Frontal cortex (tissue), 3 donors: ENCODE measurements at regions not wholly inside any gene's neighbourhood (a gene's known extent, or its start where the extent isn't known, plus 50 kb on each side); places are given as distances from the start of the nearest gene placed in this dataset.
"Not testable (repeated sequence)": the region's sequence is repeated elsewhere in the genome, so short reads cannot be mapped to it uniquely, and the experiment has no call there.

Experiments used
- DNase-seq, 2 donors: peaks; one replicate each; pipeline ENCODE4 v3.0.0; 2012; ENCODE audit warnings: low spot score in 2 of 2
- FAIRE-seq: peaks from 2 replicates; lab custom pipeline; 2012; peaks lifted over from hg19 to GRCh38; lab: Jason Lieb, UNC
- donor health status: control.
- donor health status: control.
- donor health status: control.

- FAIRE-seq (no peak), DNase-seq (no peak)
Measured at GRCh38 chr5:60490597-60491166, 209.3 kb downstream of the DEPDC1B start.

- FAIRE-seq (no peak), DNase-seq (no peak)
Measured at GRCh38 chr5:60489856-60490255, 210.1 kb downstream of the DEPDC1B start.

GRCh38 chr5:60489377-60489776 lies 210.6 kb downstream of the DEPDC1B start:
- FAIRE-seq (no peak), DNase-seq (no peak)

GRCh38 chr5:60488466-60489130 lies 211.4 kb downstream of the DEPDC1B start:
- FAIRE-seq: no peak
- DNase-seq: no peak

DNA sequence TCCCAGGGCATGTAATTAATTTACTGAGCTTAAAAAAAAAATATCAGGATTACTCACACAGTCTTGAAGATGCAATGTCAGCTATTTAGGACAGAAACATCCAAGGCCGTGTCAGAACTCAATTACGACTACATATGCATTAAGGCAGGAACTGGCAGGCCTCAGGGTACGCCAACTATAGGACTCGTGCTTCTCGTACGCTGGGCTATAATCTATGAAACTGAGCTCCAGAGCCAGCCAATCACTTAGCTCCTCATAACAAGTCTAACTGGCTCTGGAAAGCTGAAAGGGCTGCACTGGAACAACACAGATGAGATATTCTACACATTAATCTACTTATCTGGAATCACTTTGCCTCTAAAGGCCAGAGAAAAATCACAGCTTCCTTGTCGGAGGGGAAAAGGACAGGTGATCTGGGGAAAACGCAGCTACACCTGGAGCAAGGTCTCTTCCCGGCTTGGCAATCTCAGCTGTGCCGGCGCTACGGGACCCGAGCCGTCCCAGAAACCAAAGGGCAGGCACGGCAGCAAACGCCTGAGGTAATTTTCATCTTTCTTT lies 212.0 kb downstream of the DEPDC1B start:
- no peak for DNase-seq
- no peak for FAIRE-seq

DNA sequence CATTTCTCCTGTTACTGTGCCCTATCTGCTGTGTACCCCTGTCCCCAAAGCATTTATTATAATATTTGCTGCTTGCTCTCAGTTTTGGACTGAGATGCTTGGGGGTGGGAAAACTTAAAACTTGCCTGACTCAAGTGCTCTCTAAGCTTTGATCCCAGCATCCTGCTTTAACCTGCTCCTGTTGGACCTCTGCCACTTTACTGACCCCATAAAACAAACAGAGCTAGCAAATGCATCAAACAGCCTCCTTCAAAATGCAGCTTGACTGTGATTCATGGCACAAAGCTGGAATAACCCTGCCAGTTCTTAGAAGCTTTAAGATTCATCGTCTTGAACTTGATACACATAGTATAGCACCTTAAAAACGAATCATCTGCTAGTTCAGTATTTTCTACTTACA lies 212.5 kb downstream of the DEPDC1B start:
- DNase-seq: no peak
- FAIRE-seq: no peak

DNA sequence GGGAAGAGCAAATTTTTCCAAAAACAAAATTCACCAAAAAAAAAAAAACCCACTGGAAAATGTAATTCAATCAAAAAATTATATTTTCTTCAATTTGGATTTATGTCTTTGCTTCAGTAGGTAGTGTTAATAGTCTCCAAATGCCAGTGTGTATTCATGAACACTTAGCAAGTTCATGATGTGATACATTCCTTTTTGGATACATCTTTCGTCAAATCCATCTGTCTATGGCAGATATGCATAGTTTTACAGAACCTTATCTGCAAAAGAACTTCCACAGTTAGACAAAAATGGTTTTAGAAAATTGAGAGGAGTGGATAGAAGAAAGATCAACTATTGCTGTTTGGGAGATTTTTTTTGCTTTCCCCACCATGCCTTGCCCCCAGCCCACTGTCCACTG lies 214.6 kb downstream of the DEPDC1B start:
- DNase-seq: no peak
- no peak for FAIRE-seq

DNA sequence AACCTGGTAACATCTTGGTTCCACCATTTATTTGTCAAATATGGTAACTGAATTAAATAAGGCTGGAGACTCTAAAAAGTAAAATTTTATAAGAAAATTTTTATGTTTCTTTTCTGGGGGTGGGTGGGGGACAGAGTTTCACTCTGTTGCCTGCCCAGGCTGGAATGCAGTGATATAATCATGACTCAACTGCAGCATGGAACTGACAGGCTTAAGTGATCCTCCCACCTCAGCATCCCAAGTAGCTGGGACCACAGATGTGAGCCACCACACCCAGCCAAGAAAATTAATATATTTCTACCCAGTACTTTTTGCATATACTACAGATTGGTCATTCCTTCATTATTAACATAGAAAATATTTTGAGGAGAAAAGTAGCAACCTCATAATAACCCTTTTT lies 216.9 kb downstream of the DEPDC1B start:
- DNase-seq (no peak), FAIRE-seq (no peak)

DNA sequence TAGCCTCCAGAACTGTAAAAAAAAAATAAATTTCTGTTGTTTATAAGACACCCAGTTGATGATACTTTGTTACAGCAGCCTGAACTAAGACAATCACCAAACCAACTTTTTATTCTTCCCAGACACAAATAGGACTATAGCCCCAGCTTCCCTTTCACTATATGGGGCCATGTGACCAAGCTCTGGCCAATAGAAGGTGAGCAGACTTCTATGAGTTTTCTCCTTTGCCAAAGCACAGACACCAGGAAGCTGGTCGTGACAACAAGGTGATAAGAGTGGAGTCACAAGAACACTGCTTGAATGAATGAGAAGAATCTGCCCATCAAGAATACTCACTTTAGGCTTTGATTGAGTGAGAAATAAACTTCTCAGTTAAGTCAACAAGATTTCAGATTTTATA lies 217.7 kb downstream of the DEPDC1B start:
- DNase-seq (no peak), FAIRE-seq (no peak)

DNA sequence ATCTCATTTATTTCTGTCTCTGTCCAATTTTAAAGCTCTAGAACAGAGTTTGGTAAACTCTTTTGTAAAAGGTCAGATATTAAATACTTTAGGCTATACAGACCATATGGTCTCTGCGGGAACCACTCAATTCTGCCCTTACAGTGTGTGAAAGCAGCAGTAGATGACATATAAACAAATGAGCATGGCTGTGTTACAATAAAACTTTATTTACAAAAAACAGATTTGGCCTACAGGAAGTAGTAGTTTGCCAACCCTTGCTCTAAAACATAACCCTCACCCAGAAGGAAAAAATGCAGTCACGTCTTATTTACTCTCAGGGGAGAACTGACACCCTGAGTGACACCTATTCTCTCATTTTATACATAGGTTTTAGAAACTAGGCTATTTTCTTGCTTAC lies 220.4 kb downstream of the DEPDC1B start:
- no peak for DNase-seq
- FAIRE-seq: no peak

DNA sequence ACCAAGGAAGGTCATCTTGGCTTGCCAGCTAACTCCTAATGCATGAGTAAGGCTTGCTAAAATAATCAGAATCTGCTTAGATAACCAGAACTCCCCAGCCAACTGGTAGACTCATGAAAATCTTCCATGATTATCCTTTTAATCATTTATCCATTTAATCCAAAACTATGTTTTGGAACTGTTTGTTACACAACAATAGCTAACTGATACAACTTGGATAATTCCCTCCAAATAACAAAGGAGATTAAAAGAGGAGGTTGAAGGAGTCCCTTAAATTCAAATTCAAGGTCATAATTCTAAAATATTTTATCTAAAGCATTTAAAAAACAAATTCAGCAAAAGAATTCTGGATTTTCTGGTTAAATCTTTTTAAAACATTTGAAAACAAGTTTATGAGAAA lies 222.1 kb downstream of the DEPDC1B start:
- no peak for DNase-seq
- FAIRE-seq: no peak

GRCh38 chr5:60473654-60474053 lies 226.3 kb downstream of the DEPDC1B start:
- FAIRE-seq: no peak
- no peak for DNase-seq

GRCh38 chr5:60473027-60473426 lies 226.9 kb downstream of the DEPDC1B start:
- not testable (repeated sequence) for FAIRE-seq, DNase-seq

GRCh38 chr5:60470881-60471280 lies 229.1 kb downstream of the DEPDC1B start:
- no peak for FAIRE-seq
- no peak for DNase-seq

GRCh38 chr5:60469286-60469685 lies 230.7 kb downstream of the DEPDC1B start:
- no peak for DNase-seq
- no peak for FAIRE-seq

DNA sequence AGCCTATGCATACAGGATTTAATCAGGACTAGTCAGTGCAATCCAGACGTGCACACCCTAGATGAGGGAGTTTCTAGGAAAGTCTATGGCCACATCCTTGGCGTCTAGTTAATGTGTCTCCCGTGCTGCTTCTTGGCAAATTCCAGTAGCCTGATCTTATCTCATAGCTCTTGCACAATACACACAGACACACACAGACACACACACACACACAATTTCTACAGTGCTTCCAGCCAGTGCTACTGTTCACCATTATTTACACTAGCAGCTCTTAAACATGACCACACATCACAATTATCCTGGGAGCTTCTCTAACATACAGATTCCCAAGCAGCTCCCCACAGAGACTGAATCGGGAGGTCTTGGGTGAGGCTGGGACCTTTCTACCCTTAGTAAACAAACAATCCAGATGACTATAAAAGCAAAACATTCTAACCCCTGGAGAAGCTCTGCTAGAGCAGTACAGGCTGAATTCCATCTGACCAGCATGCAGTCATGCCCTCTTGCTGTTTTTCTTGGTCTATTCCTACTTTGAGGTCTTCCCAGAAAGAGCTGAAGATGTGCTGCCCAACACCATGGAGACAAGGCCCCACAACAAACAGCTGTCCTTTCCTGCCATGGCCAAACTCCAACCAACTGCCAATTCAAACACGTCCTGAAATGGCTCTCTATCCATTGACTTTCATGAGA lies 236.6 kb downstream of the DEPDC1B start:
- DNase-seq (no peak), FAIRE-seq (no peak)

DNA sequence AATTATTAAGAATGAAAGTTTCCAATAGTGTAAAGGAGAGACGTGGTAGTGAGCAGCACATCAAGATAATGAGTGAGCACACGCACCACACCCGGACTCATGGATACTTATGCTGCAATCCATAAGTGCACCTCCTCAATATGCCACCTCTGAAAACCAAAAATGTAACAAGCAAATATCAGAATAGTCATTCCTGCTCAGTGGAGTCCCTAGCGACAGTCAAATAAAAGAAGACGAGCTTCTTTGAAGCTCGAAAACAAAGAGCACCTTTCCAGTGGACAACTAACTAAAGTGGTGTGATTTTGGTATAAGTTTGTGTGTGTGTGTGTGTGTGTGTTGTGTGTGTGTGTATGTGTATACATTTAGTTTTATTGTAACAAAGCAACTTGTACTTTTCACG lies 241.3 kb downstream of the DEPDC1B start:
- DNase-seq (no peak), FAIRE-seq (no peak)

DNA sequence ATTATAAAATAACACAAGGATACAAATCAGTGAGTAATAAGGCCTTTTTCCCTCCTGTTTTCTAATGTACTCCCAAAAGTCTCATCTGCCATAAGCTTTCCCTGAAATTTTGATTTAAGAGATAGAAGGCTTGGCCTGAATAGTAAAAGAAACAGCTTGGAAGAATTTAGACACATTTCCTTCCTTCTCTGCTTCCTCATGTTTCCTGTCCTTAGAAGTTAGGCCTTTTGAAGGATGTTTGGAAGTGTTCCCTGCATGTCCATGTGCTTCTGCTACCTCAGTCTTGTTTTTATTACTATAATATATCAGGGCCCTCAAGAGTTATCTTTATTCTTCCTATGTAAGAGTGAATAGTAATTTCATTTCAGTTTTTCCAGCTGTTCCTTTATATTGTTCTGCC lies 242.7 kb downstream of the DEPDC1B start:
- FAIRE-seq: no peak
- DNase-seq: no peak

- FAIRE-seq: no peak
- DNase-seq: no peak
Measured at GRCh38 chr5:60455589-60455988, 244.4 kb downstream of the DEPDC1B start.

DNA sequence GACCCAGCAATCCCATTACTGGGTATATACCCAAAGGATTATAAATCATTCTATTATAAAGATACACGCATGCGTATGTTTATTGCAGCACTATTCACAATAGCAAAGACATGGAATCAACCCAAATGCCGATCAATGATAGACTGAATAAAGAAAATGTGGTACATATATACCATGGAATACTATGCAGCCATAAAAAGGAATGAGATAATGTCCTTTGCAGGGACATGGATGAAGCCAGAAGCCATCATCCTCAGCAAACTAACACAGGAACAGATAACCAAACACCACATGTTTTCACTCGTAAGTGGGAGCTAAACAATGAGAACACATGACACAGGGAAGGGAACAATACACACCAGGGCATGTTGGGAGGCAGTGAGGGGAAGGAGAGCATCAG lies 245.7 kb downstream of the DEPDC1B start:
- not testable (repeated sequence) for DNase-seq, FAIRE-seq
